Parathyroid adenoma (tissue), 2 donors: ENCODE measurements at regions not wholly inside any gene's neighbourhood (a gene's known extent, or its start where the extent isn't known, plus 50 kb on each side); places are given as distances from the start of the nearest gene placed in this dataset.

Source experiments
- H2AFZ ChIP-seq: fragments of 300-600 bp; sonication (generic); one replicate; pipeline ENCODE4 v1.7.0; 2017; ENCODE audit warnings: antibody characterized with exemption, mild to moderate bottlenecking
- H3K27ac ChIP-seq: fragments of 300-600 bp; sonication (generic); one replicate; pipeline ENCODE4 v1.7.0; 2017
- H3K27me3 ChIP-seq: fragments of 300-600 bp; sonication (generic); one replicate; pipeline ENCODE4 v1.7.0; 2017; ENCODE audit warnings: low read length; ENCODE audit not compliant: control insufficient read depth, insufficient read depth
- H3K36me3 ChIP-seq: fragments of 300-600 bp; sonication (generic); one replicate; pipeline ENCODE4 v1.7.0; 2017; ENCODE audit warnings: low read length; ENCODE audit not compliant: control insufficient read depth, insufficient read depth
- H3K4me1 ChIP-seq: fragments of 300-600 bp; sonication (generic); one replicate; pipeline ENCODE4 v1.7.0; 2017; ENCODE audit warnings: control low read depth
- H3K4me2 ChIP-seq: fragments of 300-600 bp; sonication (generic); one replicate; pipeline ENCODE4 v1.7.0; 2017; ENCODE audit warnings: low read length
- H3K4me3 ChIP-seq: fragments of 300-600 bp; sonication (generic); one replicate; pipeline ENCODE4 v1.7.0; 2017; ENCODE audit warnings: low read depth, low read length
- H3K79me2 ChIP-seq: fragments of 300-600 bp; sonication (generic); one replicate; pipeline ENCODE4 v1.7.0; 2017; ENCODE audit warnings: control low read depth
- H3K9ac ChIP-seq: fragments of 300-600 bp; sonication (generic); one replicate; pipeline ENCODE4 v1.7.0; 2017; ENCODE audit warnings: mild to moderate bottlenecking
- H3K9me3 ChIP-seq: fragments of 300-600 bp; sonication (generic); one replicate; pipeline ENCODE4 v1.7.0; 2017; ENCODE audit warnings: low read length; ENCODE audit not compliant: control insufficient read depth
- TF ChIP-seq, protein P1 (sequence below): fragments of 300-600 bp; sonication (generic); IDR thresholded peaks from one replicate; pipeline ENCODE4 v1.7.0; 2017; ENCODE audit warnings: antibody characterized with exemption, mild to moderate bottlenecking
- donor health status: primary hyperparathyroidism.

DNA sequence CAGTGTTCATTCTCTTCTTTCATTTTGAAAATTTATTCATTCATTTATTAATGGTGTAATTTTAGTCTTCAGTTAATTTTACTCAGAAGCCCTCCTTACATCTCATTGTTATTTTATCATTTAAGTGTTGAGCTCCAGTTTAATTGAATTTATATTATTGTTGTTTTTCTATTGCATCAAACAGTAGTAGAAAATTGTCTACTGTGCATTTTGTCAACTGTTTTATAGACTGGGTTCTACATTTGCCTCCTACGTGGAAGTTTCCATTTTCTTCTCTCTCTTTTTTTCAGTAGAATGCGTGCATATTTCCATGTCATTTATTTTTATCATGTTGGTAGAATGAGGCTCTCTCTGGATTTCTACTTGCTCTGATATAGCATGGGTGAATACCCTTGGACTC, 487.4 kb downstream of the NR2F2 start:
- TF ChIP-seq, protein P1, sequence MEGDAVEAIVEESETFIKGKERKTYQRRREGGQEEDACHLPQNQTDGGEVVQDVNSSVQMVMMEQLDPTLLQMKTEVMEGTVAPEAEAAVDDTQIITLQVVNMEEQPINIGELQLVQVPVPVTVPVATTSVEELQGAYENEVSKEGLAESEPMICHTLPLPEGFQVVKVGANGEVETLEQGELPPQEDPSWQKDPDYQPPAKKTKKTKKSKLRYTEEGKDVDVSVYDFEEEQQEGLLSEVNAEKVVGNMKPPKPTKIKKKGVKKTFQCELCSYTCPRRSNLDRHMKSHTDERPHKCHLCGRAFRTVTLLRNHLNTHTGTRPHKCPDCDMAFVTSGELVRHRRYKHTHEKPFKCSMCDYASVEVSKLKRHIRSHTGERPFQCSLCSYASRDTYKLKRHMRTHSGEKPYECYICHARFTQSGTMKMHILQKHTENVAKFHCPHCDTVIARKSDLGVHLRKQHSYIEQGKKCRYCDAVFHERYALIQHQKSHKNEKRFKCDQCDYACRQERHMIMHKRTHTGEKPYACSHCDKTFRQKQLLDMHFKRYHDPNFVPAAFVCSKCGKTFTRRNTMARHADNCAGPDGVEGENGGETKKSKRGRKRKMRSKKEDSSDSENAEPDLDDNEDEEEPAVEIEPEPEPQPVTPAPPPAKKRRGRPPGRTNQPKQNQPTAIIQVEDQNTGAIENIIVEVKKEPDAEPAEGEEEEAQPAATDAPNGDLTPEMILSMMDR = no peak
- Histone ChIP-seq H2AFZ (no peak overlapping the region), H3K4me2 (no peak overlapping the region), H3K9ac (no peak overlapping the region), H3K4me1 (no peaks in the 10 kb centered on the region), H3K36me3 (no peaks in the 10 kb centered on the region), H3K9me3 (no peaks in the 10 kb centered on the region), H3K27ac (no peak overlapping the region), H3K79me2 (no peaks in the 10 kb centered on the region), H3K4me3 (no peak overlapping the region), H3K27me3 (no peaks in the 10 kb centered on the region)

DNA sequence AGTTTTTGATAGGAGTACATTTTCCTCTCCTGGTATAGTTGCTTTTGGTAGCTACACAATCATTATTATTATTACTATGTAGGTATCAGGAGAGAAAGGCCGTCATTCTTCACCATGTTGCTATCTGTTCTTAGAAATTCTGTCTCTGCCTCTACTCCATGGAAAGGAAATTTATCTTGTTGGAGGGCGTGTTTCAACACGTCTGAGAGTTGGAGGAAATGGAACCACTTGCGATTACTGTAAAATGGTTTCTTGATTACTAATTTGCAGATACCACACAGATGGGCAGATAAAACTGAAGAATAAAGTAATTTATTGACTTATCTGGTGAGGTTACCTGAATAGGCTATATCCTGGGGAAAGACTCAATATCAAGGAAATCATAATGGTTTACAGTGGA, 488.4 kb downstream of the NR2F2 start:
- Histone ChIP-seq H3K9ac (no peak overlapping the region), H2AFZ (no peak overlapping the region), H3K36me3 (no peaks in the 10 kb centered on the region), H3K4me1 (no peaks in the 10 kb centered on the region), H3K27ac (no peak overlapping the region), H3K27me3 (no peaks in the 10 kb centered on the region), H3K4me2 (no peak overlapping the region), H3K4me3 (no peak overlapping the region), H3K9me3 (no peaks in the 10 kb centered on the region), H3K79me2 (no peaks in the 10 kb centered on the region)
- TF ChIP-seq, protein P1 = no peak

DNA sequence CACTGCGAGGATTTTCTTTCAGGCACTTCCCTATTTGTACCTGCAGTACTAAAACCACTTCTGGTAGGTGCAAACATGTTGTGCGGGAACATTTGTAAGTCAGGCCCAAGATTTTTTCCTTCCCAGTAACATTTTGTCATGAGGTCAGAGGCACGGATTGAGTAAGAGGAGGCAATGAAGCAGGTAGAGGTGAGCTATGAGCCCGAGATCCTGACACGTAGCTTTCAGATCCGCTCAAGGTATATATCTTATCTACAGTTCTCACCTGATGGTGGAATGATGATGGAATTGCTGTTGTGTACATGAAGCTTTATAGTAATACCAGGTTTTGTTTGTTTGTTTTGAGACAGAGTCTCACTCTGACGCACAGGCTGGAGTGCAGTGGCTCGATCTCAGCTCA, 497.5 kb downstream of the NR2F2 start:
- TF ChIP-seq, protein P1 = no peak
- no peak overlapping the region for H3K4me2 ChIP-seq
- H3K27ac ChIP-seq = no peak overlapping the region
- H3K4me3 ChIP-seq = no peak overlapping the region
- no peak overlapping the region for H2AFZ ChIP-seq
- H3K79me2 ChIP-seq = no peaks in the 10 kb centered on the region
- no peaks in the 10 kb centered on the region for H3K27me3 ChIP-seq
- H3K9me3 ChIP-seq = no peaks in the 10 kb centered on the region
- H3K4me1 ChIP-seq = no peaks in the 10 kb centered on the region
- H3K9ac ChIP-seq = no peak overlapping the region
- no peaks in the 10 kb centered on the region for H3K36me3 ChIP-seq

DNA sequence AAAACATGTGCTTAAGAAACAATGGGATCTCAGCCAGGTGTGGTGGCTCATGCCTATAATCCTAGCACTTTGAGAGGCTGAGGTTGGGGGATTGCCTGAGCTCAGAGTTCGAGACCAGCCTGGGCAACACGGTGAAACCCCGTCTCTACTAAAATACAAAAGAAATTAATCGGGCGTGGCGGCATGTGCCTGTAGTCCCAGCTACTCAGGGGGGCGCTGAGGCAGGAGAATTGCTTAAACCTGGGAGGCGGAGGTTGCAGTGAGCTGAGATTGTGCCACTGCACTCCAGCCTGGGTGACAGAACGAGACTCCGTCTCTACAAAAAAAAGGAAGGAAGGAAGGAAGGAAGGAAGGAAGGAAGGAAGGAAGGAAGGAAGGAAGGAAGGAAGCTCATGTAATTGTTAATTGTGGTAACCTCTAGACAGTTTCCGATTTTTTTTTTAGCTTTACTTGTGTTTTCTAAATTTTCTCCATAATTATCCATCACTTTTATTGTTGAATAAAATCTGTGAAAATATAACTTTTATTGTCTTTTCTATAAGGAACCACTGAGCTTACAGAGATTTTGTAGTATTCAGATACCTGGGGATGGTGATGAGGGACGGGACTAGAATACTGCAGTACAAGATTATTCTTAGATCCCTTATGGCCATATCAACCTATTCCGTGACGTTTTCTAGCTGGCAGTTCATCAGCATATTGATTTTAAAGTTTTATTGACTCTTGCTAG, 506.9 kb downstream of the NR2F2 start:
- H3K4me2 ChIP-seq = no peak overlapping the region
- H3K27me3 ChIP-seq = no peaks in the 10 kb centered on the region
- H2AFZ ChIP-seq = no peak overlapping the region
- no peaks in the 10 kb centered on the region for H3K36me3 ChIP-seq
- TF ChIP-seq, protein P1 = no peak
- H3K9ac ChIP-seq = no peak overlapping the region
- H3K79me2 ChIP-seq = no peaks in the 10 kb centered on the region
- H3K4me1 ChIP-seq = no peaks in the 10 kb centered on the region
- no peak overlapping the region for H3K4me3 ChIP-seq
- no peak overlapping the region for H3K27ac ChIP-seq
- no peaks in the 10 kb centered on the region for H3K9me3 ChIP-seq

DNA sequence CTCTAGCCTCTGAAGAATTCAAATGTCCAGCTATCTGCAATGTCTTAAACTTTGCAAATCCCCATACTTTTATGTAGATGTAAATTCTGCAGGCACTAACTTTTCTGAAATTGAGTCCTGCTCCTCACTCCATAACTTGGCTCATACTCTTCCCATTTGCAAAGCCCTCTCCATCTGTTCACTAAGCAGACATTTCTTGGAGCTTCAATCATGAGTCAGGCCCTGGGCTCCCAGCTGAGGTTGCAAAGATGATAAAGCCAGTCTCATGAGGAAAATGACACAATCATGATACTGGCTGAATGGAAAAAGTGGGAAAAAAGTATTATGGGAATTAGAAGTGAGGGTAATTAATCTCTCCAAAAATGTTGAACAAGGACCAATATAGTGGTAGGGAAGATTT, 507.6 kb downstream of the NR2F2 start:
- Histone ChIP-seq H3K9ac (no peak overlapping the region), H3K4me2 (no peak overlapping the region), H3K79me2 (no peaks in the 10 kb centered on the region), H3K27ac (no peak overlapping the region), H2AFZ (no peak overlapping the region), H3K4me1 (no peaks in the 10 kb centered on the region), H3K27me3 (no peaks in the 10 kb centered on the region), H3K36me3 (no peaks in the 10 kb centered on the region), H3K4me3 (no peak overlapping the region), H3K9me3 (no peaks in the 10 kb centered on the region)
- TF ChIP-seq, protein P1 = no peak
